Bone marrow (tissue), 2 donors: ENCODE measurements at regions not wholly inside any gene's neighbourhood (a gene's known extent, or its start where the extent isn't known, plus 50 kb on each side); places are given as distances from the start of the nearest gene placed in this dataset.
"Not testable (repeated sequence)": the region's sequence is repeated elsewhere in the genome, so short reads cannot be mapped to it uniquely, and the experiment has no call there.

ENCODE experiments used
- DNase-seq, 2 donors: peaks; one replicate each; lab custom pipeline; 2025; lab: John Stamatoyannopoulos, UW

- DNase-seq: no peak
Observed at GRCh38 chr5:89844548-89844947, 565.0 kb downstream of the CETN3 start.

- DNase-seq: no peak
Observed at GRCh38 chr5:89842531-89842930, 567.0 kb downstream of the CETN3 start.

DNA sequence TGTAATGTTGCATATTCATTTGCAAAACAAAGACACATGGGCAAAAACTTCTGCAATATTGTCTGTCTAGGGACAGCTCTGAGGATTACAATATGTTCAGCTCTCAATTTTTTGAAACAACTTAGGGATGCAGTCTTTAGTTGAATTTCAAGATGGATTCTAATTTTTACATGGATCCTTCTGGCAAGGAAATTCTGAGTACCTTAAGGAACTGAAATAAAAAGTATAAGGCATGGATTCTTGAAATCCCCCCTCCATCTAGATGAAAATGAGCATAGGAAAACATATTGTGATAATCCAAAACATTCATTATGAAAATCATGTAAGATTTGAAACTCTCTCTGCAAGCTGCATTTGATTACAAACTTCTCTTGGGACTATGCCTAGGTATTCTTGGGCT, 568.6 kb downstream of the CETN3 start:
- DNase-seq: no peak

DNA sequence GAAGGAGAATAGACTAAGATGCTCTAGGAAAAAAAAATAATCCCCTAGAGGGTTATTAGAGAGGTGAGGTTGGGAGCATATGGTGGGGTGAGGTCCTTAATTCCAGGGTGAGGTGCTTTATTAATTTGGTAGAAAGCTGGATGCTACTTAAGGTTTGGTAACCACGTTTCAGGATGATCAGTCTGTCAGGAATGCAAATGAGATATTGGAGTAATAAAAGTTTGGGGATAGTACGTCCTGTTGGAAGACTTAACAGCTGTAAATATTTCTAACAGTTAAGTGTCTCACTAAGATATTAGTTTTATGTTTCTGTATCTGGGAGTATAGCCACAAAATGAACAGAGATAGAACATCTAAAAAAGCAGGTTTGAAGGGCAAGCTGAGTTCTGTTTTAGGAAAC, 578.9 kb downstream of the CETN3 start:
- no peak for DNase-seq

- no peak for DNase-seq
Observed at GRCh38 chr5:89827960-89828359, 581.6 kb downstream of the CETN3 start.

DNA sequence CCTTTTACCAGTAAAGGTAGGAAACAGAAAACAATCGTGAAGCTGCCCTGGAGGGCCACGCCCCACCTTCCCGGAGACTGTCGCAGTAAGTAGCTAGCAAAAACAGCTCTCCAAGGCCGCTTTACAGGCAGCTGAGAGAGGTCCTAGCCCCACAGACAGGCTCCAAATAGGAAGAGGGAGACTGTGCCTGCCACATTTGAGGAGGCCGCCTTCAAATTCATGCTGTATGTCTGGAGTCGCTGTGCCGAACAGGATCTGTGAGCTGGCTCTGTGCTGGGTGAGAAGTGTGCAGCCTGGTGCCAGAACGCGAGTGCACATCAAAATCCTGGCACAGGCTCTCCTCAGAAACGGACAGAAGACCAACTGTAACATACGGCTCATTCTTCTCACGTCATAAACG, 582.2 kb downstream of the CETN3 start:
- no peak for DNase-seq

GRCh38 chr5:89826938-89827337, 582.6 kb downstream of the CETN3 start:
- DNase-seq: no peak

DNA sequence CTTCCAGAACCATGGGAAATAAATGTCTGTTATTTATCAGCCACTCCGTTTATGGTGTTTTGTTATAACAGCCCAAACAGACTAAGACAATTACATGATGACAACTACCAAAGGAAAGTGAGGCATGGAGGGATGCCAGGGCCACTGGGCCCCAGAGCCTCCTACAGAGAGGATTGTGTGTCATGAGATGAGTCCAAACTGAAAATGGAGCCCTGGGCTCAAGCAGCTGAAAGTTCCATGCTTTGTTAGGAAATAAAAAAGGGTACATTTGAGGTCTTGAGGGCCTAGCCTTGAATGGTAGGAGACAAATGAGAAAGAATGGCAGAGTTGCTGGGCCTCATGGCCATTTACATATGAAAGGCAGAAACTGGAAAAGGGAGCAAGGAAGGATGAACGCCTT, 586.5 kb downstream of the CETN3 start:
- no peak for DNase-seq

DNA sequence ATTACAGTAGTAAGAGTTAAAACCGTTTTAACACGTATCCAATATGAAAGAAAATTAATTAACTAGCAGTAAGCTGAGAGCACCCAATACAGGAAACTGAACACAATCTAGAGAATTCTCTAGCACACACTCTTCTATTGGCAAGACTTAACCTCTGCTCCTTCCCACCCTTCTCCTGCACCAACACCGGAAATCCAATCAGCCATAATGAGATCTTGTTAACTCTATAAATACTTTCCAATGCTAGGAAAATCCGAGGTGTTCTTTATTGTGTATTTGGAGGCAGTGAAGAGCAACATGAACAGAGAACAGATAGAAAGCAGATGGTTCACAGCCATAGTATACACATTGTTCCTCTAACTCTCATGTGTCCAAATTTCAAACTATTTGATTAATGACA, 591.7 kb downstream of the CETN3 start:
- no peak for DNase-seq

DNA sequence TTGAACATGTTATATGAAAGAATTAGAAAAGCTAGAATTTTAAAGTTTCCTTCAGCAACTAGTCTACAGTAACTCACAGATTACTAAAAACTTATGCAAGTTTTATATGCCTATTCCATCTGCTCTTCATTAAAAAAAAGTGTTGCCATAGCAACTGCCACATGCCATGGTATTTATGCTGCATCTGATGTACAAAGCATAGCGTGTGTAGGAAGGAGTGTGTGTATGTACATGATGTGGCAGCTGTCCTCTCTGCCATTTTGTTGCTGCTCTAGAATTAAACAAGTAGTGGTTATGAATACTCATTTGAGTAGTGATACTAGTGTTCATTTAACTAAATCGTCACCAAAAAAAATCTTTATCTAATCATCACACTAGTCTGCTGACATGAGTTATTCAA, 593.5 kb downstream of the CETN3 start:
- DNase-seq: no peak

- not testable (repeated sequence) for DNase-seq
Observed at GRCh38 chr5:89800735-89801134, 608.8 kb downstream of the CETN3 start.

- not testable (repeated sequence) for DNase-seq
Observed at GRCh38 chr5:89794504-89794903, 615.1 kb downstream of the CETN3 start.

GRCh38 chr5:89779734-89780133, 629.8 kb downstream of the CETN3 start:
- not testable (repeated sequence) for DNase-seq

GRCh38 chr5:89777758-89778157, 631.8 kb downstream of the CETN3 start:
- DNase-seq: no peak

GRCh38 chr5:89769975-89770374, 639.6 kb downstream of the CETN3 start:
- DNase-seq: no peak

GRCh38 chr5:89759802-89760201, 649.8 kb downstream of the CETN3 start:
- DNase-seq: no peak

DNA sequence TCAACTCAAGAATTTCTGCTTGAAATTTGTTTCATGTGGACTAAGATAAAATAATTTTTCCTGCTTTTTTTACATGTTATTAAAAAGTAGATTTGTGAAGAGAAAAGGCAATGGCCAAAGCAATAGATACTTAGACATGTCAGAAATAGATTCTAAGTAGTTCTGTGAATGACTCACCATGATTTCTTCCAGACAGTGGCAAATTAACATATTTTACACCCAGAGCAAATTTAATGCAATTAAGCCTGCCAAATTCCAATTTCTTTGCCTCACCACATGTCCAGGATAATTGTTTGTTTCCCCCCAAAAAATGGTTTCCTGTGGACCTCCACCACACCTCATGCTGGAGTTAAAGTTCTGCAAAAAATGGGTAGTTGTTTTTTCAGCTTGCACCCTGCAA, 651.4 kb downstream of the CETN3 start:
- no peak for DNase-seq

DNA sequence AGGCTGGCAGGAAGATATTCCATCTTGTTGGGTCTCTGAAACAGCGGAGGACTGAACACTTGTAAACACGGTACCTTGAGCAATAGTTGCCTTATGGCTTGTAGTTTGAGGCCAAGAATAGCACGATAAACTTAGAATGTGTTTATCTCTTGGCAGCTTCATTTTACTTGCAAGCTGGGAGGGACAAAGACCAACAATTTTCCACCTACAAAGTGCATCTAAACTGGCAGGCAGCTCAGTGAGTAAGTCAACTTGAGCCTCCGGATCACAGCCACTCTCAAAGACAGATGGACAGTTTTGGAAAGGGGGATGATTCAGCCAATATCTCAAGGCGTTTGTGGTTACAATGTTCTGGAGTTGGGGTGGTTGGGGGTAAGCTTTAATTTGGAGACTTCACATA, 652.6 kb downstream of the CETN3 start:
- DNase-seq: no peak

GRCh38 chr5:89755024-89755423, 654.5 kb downstream of the CETN3 start:
- no peak for DNase-seq

DNA sequence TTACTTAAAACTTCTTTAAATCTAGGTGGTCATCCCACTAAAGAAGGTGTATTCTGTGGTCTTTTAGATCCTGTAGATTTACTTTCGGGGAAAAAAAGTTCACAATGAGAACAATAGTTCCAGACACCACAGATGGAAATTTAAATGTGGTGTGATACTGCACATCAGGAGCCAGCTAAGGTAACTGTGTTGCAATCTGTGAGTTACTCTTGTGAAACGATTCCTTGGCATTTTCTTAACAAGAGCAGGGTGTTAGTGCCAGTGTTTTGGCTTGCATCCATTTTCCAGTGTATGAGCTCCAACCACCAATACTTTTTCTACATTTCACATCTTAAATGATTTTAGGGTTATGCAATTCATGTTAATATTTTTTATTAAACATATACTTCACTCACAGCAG, 674.5 kb downstream of the CETN3 start:
- no peak for DNase-seq

DNA sequence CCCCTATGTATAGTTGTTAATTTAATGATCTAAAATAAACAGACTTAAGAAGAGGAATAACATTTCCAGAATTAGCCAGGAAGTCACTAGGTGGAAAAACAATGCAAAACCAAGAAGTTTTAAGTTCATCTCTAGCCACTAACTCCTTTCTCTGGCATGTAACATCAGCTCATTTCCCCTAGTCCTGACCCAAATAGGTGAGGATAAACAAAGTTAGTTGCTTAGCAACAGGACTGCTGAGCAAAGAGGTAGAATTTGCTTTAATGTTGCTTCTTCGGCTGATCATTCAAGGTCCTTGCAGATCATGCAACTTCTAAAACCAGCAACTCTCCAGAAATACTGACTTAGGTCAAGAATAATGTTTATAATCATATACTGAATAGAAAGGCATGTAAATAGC, 675.8 kb downstream of the CETN3 start:
- no peak for DNase-seq

- DNase-seq: peak in 1 of 2 donors; percentile 32
Observed at GRCh38 chr5:89729623-89730301, 679.8 kb downstream of the CETN3 start.

- no peak for DNase-seq
Observed at GRCh38 chr5:89728750-89729149, 680.8 kb downstream of the CETN3 start.

DNA sequence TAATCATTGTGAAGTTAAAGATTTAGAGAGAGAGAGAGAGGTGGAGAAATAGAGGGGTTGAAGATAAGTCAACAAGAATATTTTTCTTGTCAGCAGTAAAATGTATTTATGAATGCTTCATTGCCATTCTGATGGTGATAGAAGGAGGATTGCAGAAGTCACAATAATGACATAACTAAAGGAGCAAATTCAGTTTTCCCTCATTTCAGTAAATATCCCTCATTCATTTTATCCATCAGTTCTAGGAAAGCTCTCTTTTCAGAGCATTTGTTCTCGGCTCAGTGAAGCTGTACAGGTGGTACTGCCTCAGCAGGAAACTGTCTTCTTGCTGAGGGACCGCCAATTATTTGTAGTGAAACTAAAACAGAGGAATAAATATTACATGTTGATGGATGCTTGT, 681.4 kb downstream of the CETN3 start:
- no peak for DNase-seq
